Activated CD8-positive, alpha-beta T cell treated with anti-CD3 and anti-CD28 coated beads for 36 hours (primary cell): ENCODE measurements at regions not wholly inside any gene's neighbourhood (a gene's known extent, or its start where the extent isn't known, plus 50 kb on each side); places are given as distances from the start of the nearest gene placed in this dataset.
A peak's percentile ranks its signal among the peaks of the same experiment; 100 is the strongest.

Experiments used
- ATAC-seq: fragments of 200-7000 bp; cut with Tn5 transposase; one replicate; pipeline ENCODE4 v1.10.0; 2021; ENCODE audit warnings: mild to moderate bottlenecking, moderate library complexity
- CTCF ChIA-PET: fragments of 350-600 bp; sonication (Branson Sonifier 250); formaldehyde crosslinking; loops from one replicate; lab custom pipeline; 2021; ENCODE audit warnings: antibody characterized with exemption; lab: Charles Lee
- POLR2A ChIA-PET: fragments of 350-600 bp; sonication (Branson Sonifier 250); formaldehyde crosslinking; loops from one replicate; lab custom pipeline; 2021; ENCODE audit warnings: antibody characterized with exemption; lab: Charles Lee
- DNase-seq: peaks from one replicate; pipeline ENCODE4 v3.0.0-alpha.2; 2020
- H3K27ac Mint-ChIP-seq: one replicate; pipeline ENCODE4 v1.8.0; 2021; ENCODE audit warnings: mild to moderate bottlenecking, mixed read lengths
- H3K27me3 Mint-ChIP-seq: one replicate; pipeline ENCODE4 v1.8.0; 2021; ENCODE audit warnings: mixed read lengths
- H3K36me3 Mint-ChIP-seq: one replicate; pipeline ENCODE4 v1.8.0; 2021; ENCODE audit warnings: low read depth, mixed read lengths
- H3K4me1 Mint-ChIP-seq: one replicate; pipeline ENCODE4 v1.8.0; 2021; ENCODE audit warnings: low read depth, mixed read lengths
- H3K4me3 Mint-ChIP-seq: one replicate; pipeline ENCODE4 v1.8.0; 2021; ENCODE audit warnings: mild to moderate bottlenecking, moderate library complexity, mixed read lengths
- H3K9me3 Mint-ChIP-seq: one replicate; pipeline ENCODE4 v1.8.0; 2021; ENCODE audit warnings: mixed read lengths
- intact Hi-C: fragments of 100-400 bp; cut with micrococcal nuclease; formaldehyde crosslinking; loops from one replicate; pipeline ENCODE4 v1.10.0; 2022
- TF ChIP-seq, protein P1 (sequence below): fragments of 200-600 bp; IDR thresholded peaks from one replicate; pipeline ENCODE4 v1.8.0; 2022; ENCODE audit warnings: antibody characterized with exemption, mild to moderate bottlenecking

DNA sequence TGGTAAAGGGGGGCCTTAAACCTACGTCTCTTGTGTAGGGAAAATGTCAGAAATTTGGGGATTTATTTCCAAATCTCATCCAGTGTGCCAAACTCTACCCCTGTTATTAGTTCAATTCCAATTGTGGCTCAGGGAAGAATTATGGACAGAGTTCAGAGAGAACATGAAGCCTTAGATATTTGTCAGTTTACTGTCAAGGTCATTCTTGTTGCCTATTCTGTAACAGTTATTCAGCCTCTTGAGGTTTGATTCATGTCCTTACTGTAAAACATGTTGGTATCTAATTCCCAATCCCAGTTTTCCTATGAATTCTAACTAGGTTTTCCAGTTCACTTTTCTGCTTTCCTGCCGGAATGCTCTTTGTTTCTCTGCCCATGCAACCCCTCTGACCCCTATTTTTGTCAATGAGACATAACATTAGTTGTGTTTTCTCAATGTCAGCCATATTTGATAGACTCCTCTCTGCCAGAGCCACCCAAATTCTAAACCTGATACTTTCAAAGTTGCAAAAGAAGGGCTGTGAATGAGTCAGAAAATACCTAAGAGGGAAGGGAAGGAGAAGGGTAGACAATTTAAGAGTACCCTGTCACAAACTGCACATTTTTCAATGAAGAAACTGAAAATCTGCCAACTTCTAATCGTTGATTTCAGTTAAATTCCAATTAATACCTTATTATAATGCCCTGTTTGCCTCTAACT lies 52.4 kb downstream of the ATOSA start:
- TF ChIP-seq, protein P1, sequence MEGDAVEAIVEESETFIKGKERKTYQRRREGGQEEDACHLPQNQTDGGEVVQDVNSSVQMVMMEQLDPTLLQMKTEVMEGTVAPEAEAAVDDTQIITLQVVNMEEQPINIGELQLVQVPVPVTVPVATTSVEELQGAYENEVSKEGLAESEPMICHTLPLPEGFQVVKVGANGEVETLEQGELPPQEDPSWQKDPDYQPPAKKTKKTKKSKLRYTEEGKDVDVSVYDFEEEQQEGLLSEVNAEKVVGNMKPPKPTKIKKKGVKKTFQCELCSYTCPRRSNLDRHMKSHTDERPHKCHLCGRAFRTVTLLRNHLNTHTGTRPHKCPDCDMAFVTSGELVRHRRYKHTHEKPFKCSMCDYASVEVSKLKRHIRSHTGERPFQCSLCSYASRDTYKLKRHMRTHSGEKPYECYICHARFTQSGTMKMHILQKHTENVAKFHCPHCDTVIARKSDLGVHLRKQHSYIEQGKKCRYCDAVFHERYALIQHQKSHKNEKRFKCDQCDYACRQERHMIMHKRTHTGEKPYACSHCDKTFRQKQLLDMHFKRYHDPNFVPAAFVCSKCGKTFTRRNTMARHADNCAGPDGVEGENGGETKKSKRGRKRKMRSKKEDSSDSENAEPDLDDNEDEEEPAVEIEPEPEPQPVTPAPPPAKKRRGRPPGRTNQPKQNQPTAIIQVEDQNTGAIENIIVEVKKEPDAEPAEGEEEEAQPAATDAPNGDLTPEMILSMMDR = no peak
- no peak overlapping the region for H3K4me3 Mint-ChIP-seq
- CTCF ChIA-PET = no interaction called here
- intact Hi-C loops = no loop called here
- POLR2A ChIA-PET = interaction anchor here (0.7 kb wide), 1 partner anchor 54 kb away, joined by 6 read pairs; no protein-coding TSS in a partner anchor
- peaks cover 25% of the 10 kb centered on the region for H3K4me1 Mint-ChIP-seq
- ATAC-seq (no peak), DNase-seq (no peak)
- peak overlapping the region; percentile 6 for H3K27ac Mint-ChIP-seq
- H3K27me3 Mint-ChIP-seq = no peaks in the 10 kb centered on the region
- no peaks in the 10 kb centered on the region for H3K9me3 Mint-ChIP-seq
- H3K36me3 Mint-ChIP-seq = peaks cover 7% of the 10 kb centered on the region

DNA sequence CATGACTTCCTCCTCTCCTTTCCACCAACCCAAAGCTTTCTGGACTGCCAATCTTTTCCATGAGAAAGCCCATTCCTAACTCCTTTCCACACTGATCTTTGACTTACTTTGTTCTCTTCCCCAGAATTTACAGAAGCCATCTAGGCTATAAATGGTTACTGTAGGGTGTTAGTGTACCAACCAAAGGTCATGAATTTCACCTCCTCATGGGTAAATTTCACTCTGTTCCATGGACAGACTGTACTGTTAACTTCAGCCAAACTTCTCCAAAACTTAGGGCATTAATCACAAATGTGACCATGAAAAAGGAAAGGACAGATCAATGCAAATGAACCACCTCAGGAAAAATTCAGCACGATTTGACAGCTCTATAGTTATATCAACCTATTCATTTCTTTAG lies 54.9 kb downstream of the ATOSA start:
- ATAC-seq (no peak), DNase-seq (no peak)
- Mint-ChIP-seq H3K36me3 (peaks cover 7% of the 10 kb centered on the region), H3K27ac (no peak overlapping the region), H3K27me3 (no peaks in the 10 kb centered on the region), H3K4me1 (peaks cover 15% of the 10 kb centered on the region), H3K9me3 (no peaks in the 10 kb centered on the region), H3K4me3 (no peak overlapping the region)
- ChIA-PET CTCF (interaction anchor here (0.8 to 0.9 kb wide), 2 partner anchors 39 to 293 kb away, joined by 3 read pairs; no protein-coding TSS in a partner anchor), POLR2A (no interaction called here)
- intact Hi-C loops = no loop called here
- TF ChIP-seq, protein P1 = no peak

DNA sequence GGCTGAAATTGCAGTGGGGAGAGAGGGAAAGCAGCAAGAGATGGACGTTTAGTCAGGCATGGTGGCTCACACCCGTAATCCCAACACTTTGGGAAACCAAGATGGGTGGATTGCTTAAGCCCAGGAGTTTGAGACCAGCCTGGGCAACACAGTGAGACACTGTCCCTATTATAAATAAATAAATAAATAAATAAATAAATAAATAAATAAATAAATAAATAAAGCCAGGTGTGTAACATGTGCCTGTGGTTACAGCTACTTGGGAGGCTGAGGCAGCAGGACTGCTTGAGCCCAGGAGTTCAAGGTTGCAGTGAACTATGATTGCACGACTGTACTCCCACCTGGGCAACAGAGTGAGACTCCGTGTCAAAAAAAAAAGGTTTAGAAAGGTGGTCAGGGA lies 54.0 kb upstream of the ARPP19 start:
- no peaks in the 10 kb centered on the region for H3K9me3 Mint-ChIP-seq
- peaks cover 5% of the 10 kb centered on the region for H3K36me3 Mint-ChIP-seq
- H3K4me1 Mint-ChIP-seq = peaks cover 15% of the 10 kb centered on the region
- no peak overlapping the region for H3K27ac Mint-ChIP-seq
- no peaks in the 10 kb centered on the region for H3K27me3 Mint-ChIP-seq
- ChIA-PET POLR2A (no interaction called here), CTCF (interaction anchor here (1.3 kb wide), 1 partner anchor 113 kb away, joined by 3 read pairs; no protein-coding TSS in a partner anchor)
- ATAC-seq (no peak), DNase-seq (no peak)
- H3K4me3 Mint-ChIP-seq = no peak overlapping the region
- TF ChIP-seq, protein P1 = no peak
- intact Hi-C loops = no loop called here

DNA sequence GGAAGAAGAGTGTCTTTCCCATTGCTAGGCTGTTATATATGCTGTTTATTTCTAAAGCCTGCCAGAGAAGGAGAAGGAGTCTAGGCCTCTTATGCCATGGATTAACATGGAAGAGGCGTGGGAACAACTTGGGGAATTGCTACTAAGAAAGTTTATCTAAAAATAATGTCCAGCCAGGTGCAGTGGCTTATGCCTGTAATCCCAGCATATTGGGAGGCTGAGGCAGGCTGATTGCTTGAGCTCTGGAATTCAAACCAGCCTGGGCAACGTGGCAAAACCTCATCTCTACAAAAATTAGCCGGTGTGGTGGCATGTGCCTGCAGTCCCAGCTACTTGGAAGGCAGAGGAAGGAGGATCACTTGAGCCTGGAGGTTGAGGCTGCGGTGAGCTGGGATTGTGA lies 51.7 kb upstream of the ARPP19 start:
- H3K27ac Mint-ChIP-seq = no peak overlapping the region
- no peak overlapping the region for H3K4me3 Mint-ChIP-seq
- DNase-seq (no peak), ATAC-seq (no peak)
- intact Hi-C loops = no loop called here
- no peaks in the 10 kb centered on the region for H3K27me3 Mint-ChIP-seq
- peaks cover 5% of the 10 kb centered on the region for H3K4me1 Mint-ChIP-seq
- TF ChIP-seq, protein P1 = no peak
- POLR2A ChIA-PET = no interaction called here
- CTCF ChIA-PET = no interaction called here
- peaks cover 5% of the 10 kb centered on the region for H3K36me3 Mint-ChIP-seq
- no peaks in the 10 kb centered on the region for H3K9me3 Mint-ChIP-seq
